ENCODE measurements at regions not wholly inside any gene's neighbourhood (a gene's known extent, or its start where the extent isn't known, plus 50 kb on each side); places are given as distances from the start of the nearest gene placed in this dataset.

GRCh38 chr12:24378548-24379407, 429.3 kb upstream of the SOX5 start:
- no peak for TF ChIP-seq CTCF (IDR thresholded peaks at IDR 0.05)
- no peak for TF ChIP-seq POLR2A (IDR thresholded peaks at IDR 0.05)
